ENCODE measurements at regions not wholly inside any gene's neighbourhood (a gene's known extent, or its start where the extent isn't known, plus 50 kb on each side); places are given as distances from the start of the nearest gene placed in this dataset.
A peak's percentile ranks its signal among the peaks of the same experiment; 100 is the strongest.

DNA sequence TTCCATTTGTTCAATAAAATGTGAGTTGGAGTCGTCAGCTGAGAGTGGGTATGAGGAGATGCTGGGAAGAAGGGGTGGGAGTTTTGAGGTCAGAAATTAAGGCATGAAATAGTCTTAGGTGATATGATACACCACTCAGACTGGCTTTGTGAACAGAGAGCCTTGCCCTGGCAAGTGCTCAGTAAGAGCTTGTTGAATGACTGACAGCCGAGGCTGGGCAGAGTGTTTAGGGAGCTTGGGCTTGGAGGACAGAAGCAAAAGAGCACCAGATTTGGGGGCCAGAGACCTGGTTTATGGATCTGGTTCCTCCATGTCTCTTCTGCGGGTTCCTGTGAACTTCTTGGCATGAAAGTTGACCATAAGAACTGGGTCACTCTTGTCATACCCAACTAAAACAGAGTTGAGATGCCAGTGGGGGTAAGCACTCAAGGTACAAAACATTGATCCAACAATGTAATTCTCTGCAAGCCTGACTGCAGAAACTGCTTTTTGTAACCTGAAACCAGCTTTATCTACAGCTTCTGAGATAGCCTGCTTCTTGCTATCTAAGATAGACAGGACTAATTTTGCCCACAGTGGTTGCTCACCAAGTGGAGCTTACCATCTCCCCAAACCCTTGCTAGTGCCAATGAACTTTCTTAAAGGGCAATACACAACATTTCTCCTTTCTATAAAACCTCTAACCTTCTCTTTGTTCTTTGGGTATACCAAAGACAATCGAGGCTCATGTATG lies 126.4 kb downstream of the TENT5C start (continued):
- TF ChIP-seq, protein P1, sequence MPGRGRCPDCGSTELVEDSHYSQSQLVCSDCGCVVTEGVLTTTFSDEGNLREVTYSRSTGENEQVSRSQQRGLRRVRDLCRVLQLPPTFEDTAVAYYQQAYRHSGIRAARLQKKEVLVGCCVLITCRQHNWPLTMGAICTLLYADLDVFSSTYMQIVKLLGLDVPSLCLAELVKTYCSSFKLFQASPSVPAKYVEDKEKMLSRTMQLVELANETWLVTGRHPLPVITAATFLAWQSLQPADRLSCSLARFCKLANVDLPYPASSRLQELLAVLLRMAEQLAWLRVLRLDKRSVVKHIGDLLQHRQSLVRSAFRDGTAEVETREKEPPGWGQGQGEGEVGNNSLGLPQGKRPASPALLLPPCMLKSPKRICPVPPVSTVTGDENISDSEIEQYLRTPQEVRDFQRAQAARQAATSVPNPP (IDR thresholded peaks at IDR 0.05; ENCODE audit: borderline replicate concordance, insufficient read depth, insufficient read length): no peak
- TF ChIP-seq RCOR1 (IDR thresholded peaks at IDR 0.05; ENCODE audit: borderline replicate concordance in 1 of 2, low read depth in 2 of 2, low read length in 2 of 2) (0 out of 4 replicates have a peak, but pooled peaks of 1 of the 2 experiments have one; percentile 48), KDM2B (CRISPR knock-in tag; IDR thresholded peaks at IDR 0.05) (no peak), RBM17 (IDR thresholded peaks at IDR 0.05; ENCODE audit: borderline replicate concordance, low read depth, low read length) (no peak), CREB1 (IDR thresholded peaks at IDR 0.05) (no peak), CREB1 (CRISPR knock-in tag; IDR thresholded peaks at IDR 0.05) (no peak)

DNA sequence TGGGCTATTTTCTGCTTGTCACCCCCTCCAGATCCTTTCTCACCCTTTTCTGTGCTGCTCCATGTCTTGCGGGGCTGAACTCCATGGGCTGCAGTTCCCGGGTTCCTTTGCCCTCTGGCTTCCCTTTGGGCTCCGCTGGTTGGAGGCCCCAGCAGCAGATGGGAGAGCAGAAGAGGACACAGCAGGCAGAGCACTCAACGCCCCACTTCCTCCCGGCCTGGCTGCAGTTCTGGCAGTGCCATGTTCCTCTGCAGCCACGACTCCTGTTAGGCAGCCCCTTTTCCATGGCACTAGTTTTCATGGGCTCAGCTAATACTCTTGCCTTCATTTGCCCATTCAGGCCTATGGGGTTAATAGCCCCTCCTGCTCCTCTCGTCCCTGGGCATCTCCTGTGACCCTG lies 127.1 kb downstream of the TENT5C start:
- in situ Hi-C loops (cut with MboI) (no loop called here), intact Hi-C loops (cut with micrococcal nuclease) (no loop called here)
- ChIA-PET POLR2A (interaction anchor here (0.8 to 1.4 kb wide), 4 partner anchors 8 to 126 kb away, joined by 3 to 5 read pairs (median 4); no protein-coding TSS in a partner anchor), CTCF (ENCODE audit: low intra/inter-chr PET ratio) (no interaction called here)
- H2AFZ ChIP-seq (ENCODE audit: low read depth, low read length): no peak overlapping the region
- H3K4me1 ChIP-seq (replicated peaks in 1 of 2; ENCODE audit: control insufficient read depth in 2 of 2, insufficient read depth in 2 of 2, low read length in 2 of 2): peaks cover 10 to 24% of the 10 kb centered on the region in 2 experiments
- no peaks in the 10 kb centered on the region for H4K20me1 ChIP-seq (replicated peaks; ENCODE audit: control insufficient read depth, insufficient read depth, low read length)
- no peaks in the 10 kb centered on the region for H3K9me3 ChIP-seq (replicated peaks; ENCODE audit: control insufficient read depth, insufficient read depth, low read depth, low read length)
- BruUV-seq (replicated peaks): no TSS peak
- no peak overlapping the region for H3K27ac ChIP-seq (ENCODE audit: extremely low read depth, low read depth, low read length)
- H3K79me2 ChIP-seq (ENCODE audit: control insufficient read depth, insufficient read depth, low read length): no peaks in the 10 kb centered on the region
- FAIRE-seq (no peak), DNase-seq (ENCODE audit: extremely low read depth in 1 of 4, low spot score in 3 of 4) (no peak), ATAC-seq (no peak)
- no peak overlapping the region for H3K4me2 ChIP-seq (ENCODE audit: insufficient read depth, low read length)
- no peak overlapping the region for H3K9ac ChIP-seq (ENCODE audit: insufficient read depth in 1 of 2, low read depth in 2 of 2, low read length in 2 of 2)
- no peaks in the 10 kb centered on the region for H3K27me3 ChIP-seq (ENCODE audit: control insufficient read depth in 2 of 2, insufficient read depth in 2 of 2, low read length in 2 of 2)
- no peaks in the 10 kb centered on the region for H3K36me3 ChIP-seq (ENCODE audit: control insufficient read depth, insufficient read depth, low read length)
- WGBS (ENCODE audit: insufficient coverage, low coverage, missing lambda C conversion rate): 71% methylated on average over 7 of the region's 7 CpGs
- no peaks in the 10 kb centered on the region for H3K9me1 ChIP-seq (ENCODE audit: control insufficient read depth, insufficient read depth, low read length)
- H3K4me3 ChIP-seq: no peak overlapping the region
- TF ChIP-seq SUPT5H (IDR thresholded peaks at IDR 0.05) (no peak), ZNF551 (CRISPR knock-in tag; IDR thresholded peaks at IDR 0.05) (no peak), PHF21A (IDR thresholded peaks at IDR 0.05; ENCODE audit: borderline replicate concordance, low read depth) (no peak), ZKSCAN3 (CRISPR knock-in tag; IDR thresholded peaks at IDR 0.05) (no peak), NR2C2 (CRISPR knock-in tag; IDR thresholded peaks at IDR 0.05) (no peak), NR2C2 (tag; IDR thresholded peaks at IDR 0.05) (no peak), ZNF3 (CRISPR knock-in tag; IDR thresholded peaks at IDR 0.05) (no peak), POLR3A (IDR thresholded peaks at IDR 0.05; ENCODE audit: borderline replicate concordance, extremely low read depth, insufficient read depth, insufficient read length) (no peak), ZFP36 (IDR thresholded peaks at IDR 0.05; ENCODE audit: low read depth, low read length, partially characterized antibody) (no peak)
- TF ChIP-seq, protein P2, sequence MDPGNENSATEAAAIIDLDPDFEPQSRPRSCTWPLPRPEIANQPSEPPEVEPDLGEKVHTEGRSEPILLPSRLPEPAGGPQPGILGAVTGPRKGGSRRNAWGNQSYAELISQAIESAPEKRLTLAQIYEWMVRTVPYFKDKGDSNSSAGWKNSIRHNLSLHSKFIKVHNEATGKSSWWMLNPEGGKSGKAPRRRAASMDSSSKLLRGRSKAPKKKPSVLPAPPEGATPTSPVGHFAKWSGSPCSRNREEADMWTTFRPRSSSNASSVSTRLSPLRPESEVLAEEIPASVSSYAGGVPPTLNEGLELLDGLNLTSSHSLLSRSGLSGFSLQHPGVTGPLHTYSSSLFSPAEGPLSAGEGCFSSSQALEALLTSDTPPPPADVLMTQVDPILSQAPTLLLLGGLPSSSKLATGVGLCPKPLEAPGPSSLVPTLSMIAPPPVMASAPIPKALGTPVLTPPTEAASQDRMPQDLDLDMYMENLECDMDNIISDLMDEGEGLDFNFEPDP (CRISPR knock-in tag; IDR thresholded peaks at IDR 0.05): no peak
- TF ChIP-seq, protein P3, sequence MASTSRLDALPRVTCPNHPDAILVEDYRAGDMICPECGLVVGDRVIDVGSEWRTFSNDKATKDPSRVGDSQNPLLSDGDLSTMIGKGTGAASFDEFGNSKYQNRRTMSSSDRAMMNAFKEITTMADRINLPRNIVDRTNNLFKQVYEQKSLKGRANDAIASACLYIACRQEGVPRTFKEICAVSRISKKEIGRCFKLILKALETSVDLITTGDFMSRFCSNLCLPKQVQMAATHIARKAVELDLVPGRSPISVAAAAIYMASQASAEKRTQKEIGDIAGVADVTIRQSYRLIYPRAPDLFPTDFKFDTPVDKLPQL (IDR thresholded peaks at IDR 0.05; ENCODE audit: extremely low read depth, insufficient read length): no peak
